IMR-90 (cell line): ENCODE measurements at regions not wholly inside any gene's neighbourhood (a gene's known extent, or its start where the extent isn't known, plus 50 kb on each side); places are given as distances from the start of the nearest gene placed in this dataset.

ENCODE experiments used
- ATAC-seq: fragments of 200-7000 bp; cut with Tn5 transposase; 2 replicates; pipeline ENCODE4 v1.9.1; 2020; ENCODE audit warnings: low read depth, mild to moderate bottlenecking, moderate library complexity
- BruUV-seq: library from RNA; stranded (reverse); fragments of 400-500 nt; replicated peaks from 2 replicates; lab custom pipeline; 2021; lab: Mats Ljungman, UMichigan
- CTCF ChIA-PET: fragments of 300-600 bp; formaldehyde crosslinking; extraction: SDS; loops from one replicate; lab custom pipeline; 2021; ENCODE audit warnings: antibody characterized with exemption; lab: Yijun Ruan, JAX
- POLR2A ChIA-PET: fragments of 300-600 bp; sonication (Branson Sonifier 250); formaldehyde crosslinking; loops from one replicate; lab custom pipeline; 2022; ENCODE audit warnings: antibody characterized with exemption; ENCODE audit not compliant: unreplicated experiment; lab: Charles Lee
- DNase-seq: peaks from one replicate; pipeline ENCODE4 v3.0.0; 2013
- H2AFZ ChIP-seq: replicated peaks from 2 replicates; pipeline ENCODE3; 2013; ENCODE audit warnings: low read length, mild to moderate bottlenecking; ENCODE audit not compliant: poor library complexity
- H2AK5ac ChIP-seq: 2 replicates; pipeline ENCODE4 v1.6.1; 2013; ENCODE audit warnings: low read depth, low read length, inconsistent platforms
- H2AK9ac ChIP-seq: replicated peaks from 2 replicates; pipeline ENCODE3; 2013; ENCODE audit warnings: mild to moderate bottlenecking, low read depth, low read length, moderate library complexity; ENCODE audit not compliant: poor library complexity
- H2BK120ac ChIP-seq: 2 replicates; pipeline ENCODE4 v1.6.1; 2013; ENCODE audit warnings: low read depth, low read length, inconsistent platforms
- H2BK15ac ChIP-seq: 3 replicates; pipeline ENCODE4 v1.6.1; 2013; ENCODE audit warnings: low read depth, low read length, inconsistent platforms
- H2BK20ac ChIP-seq: 2 replicates; pipeline ENCODE4 v1.6.1; 2013; ENCODE audit warnings: low read depth, mild to moderate bottlenecking, inconsistent platforms, low read length, moderate library complexity
- H2BK5ac ChIP-seq: 2 replicates; pipeline ENCODE4 v1.6.1; 2013; ENCODE audit warnings: mild to moderate bottlenecking, low read depth, low read length, inconsistent platforms; ENCODE audit not compliant: poor library complexity, severe bottlenecking
- H3K14ac ChIP-seq: replicated peaks from 2 replicates; pipeline ENCODE4 v1.6.1; 2013; ENCODE audit warnings: low read depth, low read length, inconsistent platforms
- H3K18ac ChIP-seq: 2 replicates; pipeline ENCODE4 v1.6.1; 2013; ENCODE audit warnings: low read depth, low read length, control low read depth
- H3K23ac ChIP-seq: 2 replicates; pipeline ENCODE4 v1.6.1; 2013; ENCODE audit warnings: low read depth, low read length, inconsistent platforms
- H3K27ac ChIP-seq: 2 replicates; pipeline ENCODE4 v1.5.1; 2013; ENCODE audit warnings: mild to moderate bottlenecking, control low read depth, low read length; ENCODE audit not compliant: insufficient read depth
- H3K27me3 ChIP-seq: 2 replicates; pipeline ENCODE4 v1.6.1; 2013; ENCODE audit warnings: low read length; ENCODE audit not compliant: control insufficient read depth, insufficient read depth
- H3K36me3 ChIP-seq: 2 replicates; pipeline ENCODE4 v1.6.1; 2013; ENCODE audit warnings: low read length, mixed read lengths; ENCODE audit not compliant: control insufficient read depth, insufficient read depth
- H3K4ac ChIP-seq: 2 replicates; pipeline ENCODE4 v1.6.1; 2013; ENCODE audit warnings: low read depth, low read length, inconsistent platforms
- H3K4me1 ChIP-seq: 2 replicates; pipeline ENCODE4 v1.6.1; 2013; ENCODE audit warnings: low read length, mixed read lengths; ENCODE audit not compliant: control insufficient read depth, insufficient read depth
- H3K4me2 ChIP-seq: 2 replicates; pipeline ENCODE4 v1.6.1; 2013; ENCODE audit warnings: low read depth, mild to moderate bottlenecking, control low read depth, low read length, moderate library complexity
- H3K4me3 ChIP-seq: 2 replicates; pipeline ENCODE4 v1.5.1; 2013; ENCODE audit warnings: low read depth, mild to moderate bottlenecking, control low read depth, low read length, moderate library complexity; ENCODE audit not compliant: insufficient read depth
- H3K56ac ChIP-seq: 2 replicates; pipeline ENCODE4 v1.6.1; 2013; ENCODE audit warnings: low read length, inconsistent platforms; ENCODE audit not compliant: insufficient read depth; ENCODE audit errors: extremely low read depth
- H3K79me1 ChIP-seq, 2 experiments: 2 replicates each; pipeline ENCODE4 v1.6.1; 2013; ENCODE audit warnings: low read length in 2 of 2, inconsistent platforms in 1 of 2, low read depth in 1 of 2
- H3K9ac ChIP-seq: 2 replicates; pipeline ENCODE4 v1.6.1; 2013; ENCODE audit warnings: low read depth, low read length, control low read depth
- H3K9me1 ChIP-seq: 2 replicates; pipeline ENCODE4 v1.6.1; 2013; ENCODE audit warnings: low read length, inconsistent platforms; ENCODE audit not compliant: insufficient read depth
- H3K9me3 ChIP-seq: 2 replicates; pipeline ENCODE4 v1.6.1; 2013; ENCODE audit warnings: low read length; ENCODE audit not compliant: control insufficient read depth, insufficient read depth
- H4K20me1 ChIP-seq: 2 replicates; pipeline ENCODE4 v1.6.1; 2013; ENCODE audit warnings: low read length, inconsistent platforms; ENCODE audit not compliant: insufficient read depth
- H4K5ac ChIP-seq: 2 replicates; pipeline ENCODE4 v1.6.1; 2013; ENCODE audit warnings: mild to moderate bottlenecking, low read depth, low read length, control low read depth
- H4K8ac ChIP-seq, 2 experiments: 2 replicates each; pipeline ENCODE4 v1.6.1; 2013; ENCODE audit warnings: low read depth in 2 of 2, low read length in 2 of 2, control low read depth in 1 of 2, inconsistent platforms in 1 of 2
- H4K91ac ChIP-seq: 2 replicates; pipeline ENCODE4 v1.6.1; 2013; ENCODE audit warnings: low read depth, low read length, inconsistent platforms; ENCODE audit not compliant: insufficient read depth
- BHLHE40 ChIP-seq: fragments of 150-350 bp; IDR thresholded peaks from 2 replicates; pipeline ENCODE4 v1.6.1; 2016; ENCODE audit warnings: mild to moderate bottlenecking, low read depth, low read length
- CEBPB ChIP-seq: IDR thresholded peaks from 2 replicates; pipeline ENCODE4 v1.6.1; 2012; ENCODE audit warnings: low read depth, low read length, improper control_type of control experiment
- CHD1 ChIP-seq: IDR thresholded peaks from 2 replicates; pipeline ENCODE4 v1.6.1; 2012; ENCODE audit warnings: low read depth, low read length, improper control_type of control experiment
- CTCF ChIP-seq: conservative IDR thresholded peaks from 2 replicates; pipeline ENCODE4 v1.5.1; 2012; ENCODE audit warnings: mild to moderate bottlenecking, low read depth, low read length, improper control_type of control experiment
- ELK1 ChIP-seq: fragments of 150-350 bp; IDR thresholded peaks from 2 replicates; pipeline ENCODE4 v1.6.1; 2016; ENCODE audit warnings: low read depth, mild to moderate bottlenecking, low read length, moderate library complexity, borderline replicate concordance
- FOS ChIP-seq: fragments of 150-350 bp; IDR thresholded peaks from 2 replicates; pipeline ENCODE4 v1.6.1; 2016; ENCODE audit warnings: low read depth, low read length
- MAFK ChIP-seq: IDR thresholded peaks from 2 replicates; pipeline ENCODE4 v1.6.1; 2012; ENCODE audit warnings: low read depth, low read length, improper control_type of control experiment
- MAZ ChIP-seq: IDR thresholded peaks from 2 replicates; pipeline ENCODE4 v1.6.1; 2012; ENCODE audit warnings: low read depth, mild to moderate bottlenecking, low read length, improper control_type of control experiment, moderate library complexity, borderline replicate concordance
- MXI1 ChIP-seq: IDR thresholded peaks from 2 replicates; pipeline ENCODE4 v1.6.1; 2012; ENCODE audit warnings: low read depth, mild to moderate bottlenecking, low read length, moderate library complexity, borderline replicate concordance
- NFE2L2 ChIP-seq: fragments of 150-350 bp; IDR thresholded peaks from 2 replicates; pipeline ENCODE4 v1.6.1; 2016; ENCODE audit warnings: low read depth, mild to moderate bottlenecking, low read length
- POLR2A ChIP-seq: IDR thresholded peaks from 2 replicates; pipeline ENCODE4 v1.6.1; 2012; ENCODE audit warnings: mild to moderate bottlenecking, low read depth, low read length
- RAD21 ChIP-seq: IDR thresholded peaks from 2 replicates; pipeline ENCODE4 v1.6.1; 2012; ENCODE audit warnings: low read length, improper control_type of control experiment
- RCOR1 ChIP-seq: IDR thresholded peaks from 2 replicates; pipeline ENCODE4 v1.6.1; 2012; ENCODE audit warnings: mild to moderate bottlenecking, low read length, improper control_type of control experiment; ENCODE audit not compliant: insufficient replicate concordance
- RFX5 ChIP-seq: IDR thresholded peaks from 2 replicates; pipeline ENCODE4 v1.8.0; 2012; ENCODE audit warnings: low read depth, mild to moderate bottlenecking, low read length, moderate library complexity
- SMC3 ChIP-seq: fragments of 150-350 bp; IDR thresholded peaks from 2 replicates; pipeline ENCODE4 v1.6.1; 2016; ENCODE audit warnings: low read depth, mild to moderate bottlenecking, antibody characterized with exemption, low read length, moderate library complexity
- WGBS, 2 experiments: methylation state at CpG; one replicate each; pipeline versions ENCODE4 v1.1.5 to v1.1.7; 2013; ENCODE audit warnings: missing lambda C conversion rate in 2 of 2; ENCODE audit not compliant: insufficient read length in 1 of 2; ENCODE audit errors: extremely low coverage in 2 of 2; 5-methylcytosine and 5-hydroxymethylcytosine counted together
- dilution Hi-C: fragments of 300-500 bp; cut with HindIII; formaldehyde crosslinking; loops from one replicate; pipeline ENCODE4 v1.14.3; 2018; ENCODE audit warnings: low sequenced_read_pairs; ENCODE audit not compliant: unreplicated experiment
- in situ Hi-C: fragments of 300-500 bp; cut with MboI; formaldehyde crosslinking; loops from 3 replicates; pipeline ENCODE4 v1.14.3; 2019; ENCODE audit warnings: low sequenced_read_pairs, inconsistent platforms, mixed read lengths
- intact Hi-C: fragments of 100-400 bp; cut with micrococcal nuclease; formaldehyde crosslinking; loops from 2 replicates; pipeline ENCODE4 v1.10.0; 2022

GRCh38 chr11:116368784-116369183, 404.0 kb downstream of the BUD13 start:
- Histone ChIP-seq H3K56ac (no peak overlapping the region), H3K4me2 (no peak overlapping the region), H2AK5ac (no peak overlapping the region), H3K36me3 (no peaks in the 10 kb centered on the region), H3K9ac (no peak overlapping the region), H2AFZ (no peak overlapping the region), H3K18ac (no peak overlapping the region), H3K27me3 (no peaks in the 10 kb centered on the region), H2AK9ac (no peak overlapping the region), H3K4me1 (no peaks in the 10 kb centered on the region), H3K14ac (no peak overlapping the region), H2BK120ac (no peak overlapping the region), H4K20me1 (no peaks in the 10 kb centered on the region), H3K4me3 (no peak overlapping the region), H2BK15ac (no peak overlapping the region), H4K5ac (no peak overlapping the region), H3K79me1 (no peaks in the 10 kb centered on the region), H3K9me3 (no peaks in the 10 kb centered on the region), H4K8ac (no peak overlapping the region), H3K23ac (no peak overlapping the region), H2BK20ac (no peak overlapping the region), H2BK5ac (no peak overlapping the region), H3K9me1 (no peaks in the 10 kb centered on the region), H3K27ac (no peak overlapping the region), H3K4ac (no peak overlapping the region), H4K91ac (no peak overlapping the region)
- POLR2A ChIA-PET = no interaction called here
- no CpG with 5 or more reads among the region's 5 CpGs for WGBS, 2 experiments
- intact Hi-C loops = no loop called here
- DNase-seq (no peak), ATAC-seq (no peak)
- in situ Hi-C loops = no loop called here
- no TSS peak for BruUV-seq
- TF ChIP-seq RAD21 = no peak
- TF ChIP-seq CHD1 = no peak
- no peak for TF ChIP-seq BHLHE40
- TF ChIP-seq RFX5 = no peak
- TF ChIP-seq NFE2L2 = no peak
- no peak for TF ChIP-seq POLR2A
- TF ChIP-seq MXI1 = no peak
- TF ChIP-seq CTCF = no peak
- TF ChIP-seq MAFK = no peak
- TF ChIP-seq FOS = no peak
- TF ChIP-seq ELK1 = no peak
- TF ChIP-seq RCOR1 = no peak
- TF ChIP-seq MAZ = no peak
- TF ChIP-seq SMC3 = no peak
- no peak for TF ChIP-seq CEBPB
- dilution Hi-C loops = no loop called here
- CTCF ChIA-PET = no interaction called here
